ENCODE measurements at regions not wholly inside any gene's neighbourhood (a gene's known extent, or its start where the extent isn't known, plus 50 kb on each side); places are given as distances from the start of the nearest gene placed in this dataset.

DNA sequence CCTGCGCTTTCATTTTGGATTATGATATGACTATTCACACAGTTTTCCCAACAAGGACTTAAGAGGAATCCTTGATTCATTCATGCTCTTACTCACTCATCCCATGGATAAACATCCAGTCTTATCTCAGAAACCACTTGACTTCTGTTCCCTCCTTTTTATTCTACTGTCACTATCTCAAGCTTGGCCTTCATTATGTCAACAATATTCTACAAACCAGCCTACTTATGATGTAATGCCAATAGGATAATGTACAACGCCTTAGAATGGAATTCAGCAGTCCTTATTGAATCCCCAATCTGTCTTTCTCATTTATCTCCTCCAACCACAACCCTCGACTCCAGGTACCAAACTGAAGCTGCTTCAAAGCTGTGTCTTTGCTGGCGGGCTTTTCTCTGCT, 448.5 kb downstream of the PDZRN4 start:
- H3K27me3 Mint-ChIP-seq: no peaks in the 10 kb centered on the region
- peaks cover 5% of the 10 kb centered on the region for H3K9me3 Mint-ChIP-seq
- TF ChIP-seq, protein P1, sequence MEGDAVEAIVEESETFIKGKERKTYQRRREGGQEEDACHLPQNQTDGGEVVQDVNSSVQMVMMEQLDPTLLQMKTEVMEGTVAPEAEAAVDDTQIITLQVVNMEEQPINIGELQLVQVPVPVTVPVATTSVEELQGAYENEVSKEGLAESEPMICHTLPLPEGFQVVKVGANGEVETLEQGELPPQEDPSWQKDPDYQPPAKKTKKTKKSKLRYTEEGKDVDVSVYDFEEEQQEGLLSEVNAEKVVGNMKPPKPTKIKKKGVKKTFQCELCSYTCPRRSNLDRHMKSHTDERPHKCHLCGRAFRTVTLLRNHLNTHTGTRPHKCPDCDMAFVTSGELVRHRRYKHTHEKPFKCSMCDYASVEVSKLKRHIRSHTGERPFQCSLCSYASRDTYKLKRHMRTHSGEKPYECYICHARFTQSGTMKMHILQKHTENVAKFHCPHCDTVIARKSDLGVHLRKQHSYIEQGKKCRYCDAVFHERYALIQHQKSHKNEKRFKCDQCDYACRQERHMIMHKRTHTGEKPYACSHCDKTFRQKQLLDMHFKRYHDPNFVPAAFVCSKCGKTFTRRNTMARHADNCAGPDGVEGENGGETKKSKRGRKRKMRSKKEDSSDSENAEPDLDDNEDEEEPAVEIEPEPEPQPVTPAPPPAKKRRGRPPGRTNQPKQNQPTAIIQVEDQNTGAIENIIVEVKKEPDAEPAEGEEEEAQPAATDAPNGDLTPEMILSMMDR (IDR thresholded peaks at IDR 0.05): no peak
- ChIA-PET CTCF (no interaction called here), POLR2A (no interaction called here)
- ATAC-seq (ENCODE audit: low read depth) (no peak), DNase-seq (no peak)
- no peaks in the 10 kb centered on the region for H3K4me1 Mint-ChIP-seq
- H3K27ac Mint-ChIP-seq: no peak overlapping the region
- no peak overlapping the region for H3K4me3 Mint-ChIP-seq
- H3K36me3 Mint-ChIP-seq (ENCODE audit: low read depth): no peaks in the 10 kb centered on the region
- intact Hi-C loops (cut with micrococcal nuclease): no loop called here

DNA sequence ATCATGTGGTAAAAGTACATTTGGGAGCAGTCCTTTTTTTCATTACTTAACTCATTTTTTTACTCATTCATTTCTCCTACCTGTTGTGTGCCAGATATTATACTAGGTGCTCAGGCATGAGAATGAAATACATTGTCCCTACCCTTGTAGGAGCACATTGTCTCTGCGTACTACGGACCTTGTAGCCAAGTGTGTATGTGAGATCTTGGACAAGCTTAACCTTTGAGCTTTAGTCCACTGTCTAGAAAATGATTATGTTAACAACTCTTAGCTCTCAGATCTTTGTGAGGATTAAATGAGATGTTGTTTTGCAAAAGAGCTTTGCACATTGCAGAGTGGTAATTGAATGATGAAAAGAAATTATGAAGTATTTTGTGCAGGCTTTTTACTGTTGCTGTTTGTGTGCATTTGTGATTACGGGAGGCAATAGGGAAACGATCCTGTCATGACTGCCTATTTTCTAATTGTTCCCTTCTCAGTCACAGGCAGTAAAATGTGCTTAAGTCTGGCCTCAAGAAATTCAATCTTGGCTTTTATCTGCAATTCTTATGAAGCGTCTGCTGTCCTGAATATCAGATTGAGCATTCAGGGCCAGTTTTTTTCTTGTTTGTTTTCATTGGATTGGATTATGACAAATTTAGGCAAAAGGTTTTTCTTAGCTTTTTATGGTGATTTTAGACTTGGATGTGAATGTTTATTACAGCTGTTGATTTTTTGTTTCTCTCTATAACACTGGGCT, 447.7 kb downstream of the PDZRN4 start:
- DNase-seq: no peak
- ChIA-PET POLR2A (no interaction called here), CTCF (no interaction called here)
- intact Hi-C loops (cut with micrococcal nuclease): no loop called here
- Mint-ChIP-seq H3K27ac (no peak overlapping the region), H3K36me3 (ENCODE audit: low read depth) (no peaks in the 10 kb centered on the region), H3K9me3 (peaks cover 7% of the 10 kb centered on the region), H3K4me1 (no peaks in the 10 kb centered on the region), H3K4me3 (no peak overlapping the region), H3K27me3 (no peaks in the 10 kb centered on the region)
- TF ChIP-seq, protein P1 (IDR thresholded peaks at IDR 0.05): no peak
- no peak for ATAC-seq (ENCODE audit: low read depth)

DNA sequence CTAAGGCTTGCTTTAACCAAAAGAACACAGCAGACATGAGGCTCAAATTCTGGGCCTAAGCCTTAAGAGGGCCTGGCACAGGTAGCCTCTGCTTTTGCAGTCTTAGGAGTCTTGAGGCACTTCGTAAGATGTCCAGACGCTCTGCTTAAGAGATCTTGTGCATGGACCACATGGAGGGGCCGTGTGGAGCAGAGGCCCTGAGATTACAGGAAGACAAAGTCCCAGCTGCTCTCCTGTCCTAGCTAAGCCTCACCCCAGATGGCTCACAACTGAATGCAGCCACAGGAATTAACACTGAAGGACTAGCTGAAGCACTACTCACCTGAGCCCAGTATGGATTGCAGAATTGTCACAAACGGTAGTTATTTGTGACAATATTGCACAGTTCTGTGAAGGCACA, 446.0 kb downstream of the PDZRN4 start:
- H3K4me3 Mint-ChIP-seq: no peak overlapping the region
- H3K9me3 Mint-ChIP-seq: peaks cover 7% of the 10 kb centered on the region
- ChIA-PET CTCF (no interaction called here), POLR2A (no interaction called here)
- TF ChIP-seq, protein P1 (IDR thresholded peaks at IDR 0.05): no peak
- ATAC-seq (ENCODE audit: low read depth) (no peak), DNase-seq (no peak)
- no peaks in the 10 kb centered on the region for H3K36me3 Mint-ChIP-seq (ENCODE audit: low read depth)
- no peaks in the 10 kb centered on the region for H3K4me1 Mint-ChIP-seq
- no peaks in the 10 kb centered on the region for H3K27me3 Mint-ChIP-seq
- no peak overlapping the region for H3K27ac Mint-ChIP-seq
- intact Hi-C loops (cut with micrococcal nuclease): no loop called here

DNA sequence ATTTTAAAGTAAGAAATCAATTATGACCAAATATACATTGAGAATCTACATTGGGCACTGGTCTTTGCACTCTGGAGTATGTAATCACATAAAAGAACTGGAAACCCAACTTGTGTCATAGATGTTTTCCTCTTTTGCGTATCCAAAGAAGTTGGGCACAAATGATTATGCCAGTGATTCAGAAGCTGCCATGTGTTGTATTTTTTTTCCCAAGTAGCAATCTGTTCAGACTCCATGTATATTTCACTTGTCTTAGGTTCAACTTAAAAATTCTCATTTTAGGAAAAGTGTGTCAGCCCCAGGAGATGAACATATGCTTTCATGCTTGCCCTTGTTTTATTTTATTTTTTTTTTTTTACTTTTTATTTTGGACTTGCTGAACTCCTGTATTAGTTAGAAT, 441.5 kb downstream of the PDZRN4 start:
- ATAC-seq (ENCODE audit: low read depth) (no peak), DNase-seq (no peak)
- POLR2A ChIA-PET: no interaction called here
- Mint-ChIP-seq H3K4me3 (no peak overlapping the region), H3K27me3 (no peaks in the 10 kb centered on the region), H3K36me3 (ENCODE audit: low read depth) (no peaks in the 10 kb centered on the region), H3K4me1 (no peaks in the 10 kb centered on the region), H3K9me3 (peaks cover 13% of the 10 kb centered on the region), H3K27ac (no peak overlapping the region)
- intact Hi-C loops (cut with micrococcal nuclease): no loop called here
- TF ChIP-seq, protein P1 (IDR thresholded peaks at IDR 0.05): no peak
- CTCF ChIA-PET: no interaction called here

DNA sequence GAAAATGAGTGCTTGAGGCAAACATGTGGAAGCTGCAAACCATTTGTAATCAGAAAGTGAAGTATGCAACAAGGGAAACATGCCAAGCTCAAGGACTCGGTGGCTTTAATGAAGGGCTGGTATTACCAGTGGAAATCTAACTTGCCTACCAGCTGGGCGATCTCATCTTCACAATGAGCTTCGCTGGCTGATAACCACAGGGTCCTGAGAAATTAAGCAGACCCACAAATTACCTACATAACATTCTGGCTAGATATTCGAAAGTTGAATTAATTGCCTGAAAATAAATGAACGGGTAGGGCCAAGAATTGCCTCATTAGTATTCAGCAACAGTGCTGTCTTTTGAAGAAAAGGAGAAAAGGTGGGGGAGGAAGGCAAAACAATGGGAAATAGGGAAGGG, 439.4 kb downstream of the PDZRN4 start:
- intact Hi-C loops (cut with micrococcal nuclease): no loop called here
- DNase-seq (no peak), ATAC-seq (ENCODE audit: low read depth) (no peak)
- H3K27ac Mint-ChIP-seq: no peak overlapping the region
- no peak overlapping the region for H3K4me3 Mint-ChIP-seq
- peaks cover 10% of the 10 kb centered on the region for H3K9me3 Mint-ChIP-seq
- CTCF ChIA-PET: no interaction called here
- no peaks in the 10 kb centered on the region for H3K4me1 Mint-ChIP-seq
- H3K36me3 Mint-ChIP-seq (ENCODE audit: low read depth): no peaks in the 10 kb centered on the region
- TF ChIP-seq, protein P1 (IDR thresholded peaks at IDR 0.05): no peak
- POLR2A ChIA-PET: no interaction called here
- no peaks in the 10 kb centered on the region for H3K27me3 Mint-ChIP-seq

Data from activated B cell treated with CpG ODN at 0.5 μM for 24 hours (primary cell).